Testis (tissue), 2 donors: ENCODE measurements at regions not wholly inside any gene's neighbourhood (a gene's known extent, or its start where the extent isn't known, plus 50 kb on each side); places are given as distances from the start of the nearest gene placed in this dataset.

Experiments
- DNase-seq: peaks from one replicate; pipeline ENCODE4 v3.0.0-alpha.2; 2019
- H3K27ac ChIP-seq, 2 donors: fragments of 200-600 bp; sonication (generic); one replicate each; pipeline ENCODE4 v1.5.1; 2019
- H3K27me3 ChIP-seq: fragments of 200-600 bp; sonication (generic); one replicate; pipeline ENCODE4 v1.5.1; 2019
- H3K36me3 ChIP-seq: fragments of 200-600 bp; sonication (generic); one replicate; pipeline ENCODE4 v1.5.1; 2017; ENCODE audit warnings: low read depth; ENCODE audit errors: missing control alignments
- H3K4me1 ChIP-seq: fragments of 200-600 bp; sonication (generic); one replicate; pipeline ENCODE4 v1.5.1; 2019
- H3K4me3 ChIP-seq, 2 donors: fragments of 200-600 bp; sonication (generic); one replicate each; pipeline ENCODE4 v1.5.1; 2017 to 2019
- H3K9me3 ChIP-seq: fragments of 200-600 bp; sonication (generic); one replicate; pipeline ENCODE4 v1.5.1; 2017
- CTCF ChIP-seq, 3 experiments: fragments of 450-650 bp in 2 of 3; fragments of 200-600 bp in 1 of 3; sonication (generic) in 1 of 3; IDR thresholded peaks; one replicate each; pipeline ENCODE4 v1.5.1; 2016 to 2019; ENCODE audit warnings: antibody characterized with exemption in 3 of 3, mild to moderate bottlenecking in 2 of 3, moderate library complexity in 1 of 3
- POLR2A ChIP-seq: fragments of 450-650 bp; IDR thresholded peaks from one replicate; pipeline ENCODE4 v1.6.1; 2017; ENCODE audit warnings: antibody characterized with exemption, mild to moderate bottlenecking, moderate library complexity
- whole genome bisulfite sequencing, 2 donors: methylation state at CpG; one replicate each; pipeline ENCODE4 v1.1.5; 2018; 5-methylcytosine and 5-hydroxymethylcytosine counted together
- intact Hi-C: fragments of 100-400 bp; cut with DNase I; formaldehyde crosslinking; loops from one replicate; pipeline ENCODE4 v1.15.1; 2023; ENCODE audit warnings: low total_unique reads

GRCh38 chr15:81432179-81432578, 58.2 kb upstream of the TMC3 start:
- intact Hi-C loops, result no loop called here
- H3K27me3 ChIP-seq, result no peaks in the 10 kb centered on the region

GRCh38 chr15:81427176-81427575, 53.2 kb upstream of the TMC3 start:
- DNase-seq, result no peak
- intact Hi-C loops, result no loop called here
- no peak overlapping the region for H3K27ac ChIP-seq
- H3K4me3 ChIP-seq, result no peak overlapping the region
- H3K27me3 ChIP-seq, result no peaks in the 10 kb centered on the region
- WGBS, 2 donors, result 84 to 92% methylated on average over 6 of the region's 6 CpGs
- H3K36me3 ChIP-seq, result no peaks in the 10 kb centered on the region
- H3K4me1 ChIP-seq, result no peaks in the 10 kb centered on the region
- no peaks in the 10 kb centered on the region for H3K9me3 ChIP-seq
- no peak for TF ChIP-seq POLR2A
- TF ChIP-seq CTCF (IDR thresholded peaks at IDR 0.05), result no peak

More at GRCh38 chr15:81432179-81432578, 58.2 kb upstream of the TMC3 start:
- Histone ChIP-seq H3K4me1 (no peaks in the 10 kb centered on the region), H3K9me3 (no peaks in the 10 kb centered on the region), H3K4me3 (no peak overlapping the region), H3K27ac (no peak overlapping the region), H3K36me3 (no peaks in the 10 kb centered on the region)
- no peak for TF ChIP-seq CTCF (IDR thresholded peaks at IDR 0.05)
- TF ChIP-seq POLR2A, result no peak
- no peak for DNase-seq
- 96% methylated on average over 2 of the region's 2 CpGs for WGBS, 2 donors

GRCh38 chr15:81425905-81426304, 51.9 kb upstream of the TMC3 start:
- Histone ChIP-seq H3K4me1 (no peaks in the 10 kb centered on the region), H3K4me3 (no peak overlapping the region), H3K36me3 (no peaks in the 10 kb centered on the region), H3K9me3 (no peaks in the 10 kb centered on the region), H3K27ac (no peak overlapping the region), H3K27me3 (no peaks in the 10 kb centered on the region)
- no peak for TF ChIP-seq CTCF (IDR thresholded peaks at IDR 0.05)
- no peak for TF ChIP-seq POLR2A
- 88 to 97% methylated on average over 1 of the region's 1 CpG for WGBS, 2 donors
- DNase-seq, result no peak
- intact Hi-C loops, result no loop called here
